ENCODE measurements at regions not wholly inside any gene's neighbourhood (a gene's known extent, or its start where the extent isn't known, plus 50 kb on each side); places are given as distances from the start of the nearest gene placed in this dataset.
A peak's percentile ranks its signal among the peaks of the same experiment; 100 is the strongest.

- no peak for DNase-seq (ENCODE audit: low spot score)
Measured at GRCh38 chr2:204272610-204273287, 272.5 kb upstream of the PARD3B start.

GRCh38 chr2:204274429-204274828 lies 270.8 kb upstream of the PARD3B start:
- DNase-seq (ENCODE audit: low spot score) = no peak

GRCh38 chr2:204274991-204275390 lies 270.3 kb upstream of the PARD3B start:
- DNase-seq (ENCODE audit: low spot score) = no peak

GRCh38 chr2:204277226-204277625 lies 268.0 kb upstream of the PARD3B start:
- DNase-seq (ENCODE audit: low spot score) = no peak

- DNase-seq (ENCODE audit: low spot score) = no peak
Measured at GRCh38 chr2:204278454-204278853, 266.8 kb upstream of the PARD3B start.

- no peak for DNase-seq (ENCODE audit: low spot score)
Measured at GRCh38 chr2:204279819-204280218, 265.5 kb upstream of the PARD3B start.

- DNase-seq (ENCODE audit: low spot score) = peak; percentile 44
Measured at GRCh38 chr2:204280262-204280668, 265.0 kb upstream of the PARD3B start.

GRCh38 chr2:204282081-204282480 lies 263.2 kb upstream of the PARD3B start:
- DNase-seq (ENCODE audit: low spot score) = no peak

- no peak for DNase-seq (ENCODE audit: low spot score)
Measured at GRCh38 chr2:204282525-204282924, 262.8 kb upstream of the PARD3B start.

GRCh38 chr2:204289066-204289465 lies 256.2 kb upstream of the PARD3B start:
- no peak for DNase-seq (ENCODE audit: low spot score)

- DNase-seq (ENCODE audit: low spot score) = no peak
Measured at GRCh38 chr2:204292439-204292838, 252.8 kb upstream of the PARD3B start.

GRCh38 chr2:204293884-204294747 lies 251.2 kb upstream of the PARD3B start:
- no peak for DNase-seq (ENCODE audit: low spot score)

GRCh38 chr2:204298404-204298803 lies 246.9 kb upstream of the PARD3B start:
- no peak for DNase-seq (ENCODE audit: low spot score)

- no peak for DNase-seq (ENCODE audit: low spot score)
Measured at GRCh38 chr2:204299766-204300165, 245.5 kb upstream of the PARD3B start.

GRCh38 chr2:204306667-204307066 lies 238.6 kb upstream of the PARD3B start:
- no peak for DNase-seq (ENCODE audit: low spot score)

- no peak for DNase-seq (ENCODE audit: low spot score)
Measured at GRCh38 chr2:204312105-204312504, 233.2 kb upstream of the PARD3B start.

- no peak for DNase-seq (ENCODE audit: low spot score)
Measured at GRCh38 chr2:204313256-204313655, 232.0 kb upstream of the PARD3B start.

- no peak for DNase-seq (ENCODE audit: low spot score)
Measured at GRCh38 chr2:204315236-204315662, 230.0 kb upstream of the PARD3B start.

GRCh38 chr2:204317640-204318039 lies 227.6 kb upstream of the PARD3B start:
- no peak for DNase-seq (ENCODE audit: low spot score)

GRCh38 chr2:204321027-204321800 lies 224.1 kb upstream of the PARD3B start:
- DNase-seq (ENCODE audit: low spot score) = no peak

GRCh38 chr2:204321910-204322751 lies 223.1 kb upstream of the PARD3B start:
- DNase-seq (ENCODE audit: low spot score) = peak; percentile 94

GRCh38 chr2:204325468-204325867 lies 219.8 kb upstream of the PARD3B start:
- peak; percentile 87 for DNase-seq (ENCODE audit: low spot score)
